Caco-2 (cell line): ENCODE measurements at regions not wholly inside any gene's neighbourhood (a gene's known extent, or its start where the extent isn't known, plus 50 kb on each side); places are given as distances from the start of the nearest gene placed in this dataset.

Experiments used
- BruUV-seq: library from RNA; stranded (reverse); fragments of 400-500 nt; replicated peaks from 2 replicates; lab custom pipeline; 2021; lab: Mats Ljungman, UMichigan
- CTCF ChIA-PET: fragments of 300-600 bp; sonication (Branson Sonifier 250); formaldehyde crosslinking; loops from one replicate; lab custom pipeline; 2022; ENCODE audit warnings: antibody characterized with exemption; lab: Charles Lee
- POLR2A ChIA-PET: fragments of 300-600 bp; sonication (Branson Sonifier 250); formaldehyde crosslinking; loops from one replicate; lab custom pipeline; 2022; ENCODE audit warnings: antibody characterized with exemption; lab: Charles Lee
- DNase-seq, 2 experiments: peaks; one replicate each; pipeline versions ENCODE4 v3.0.0 to v3.0.0-alpha.2; 2020 to 2022
- H3K27me3 ChIP-seq: replicated peaks from 2 replicates; pipeline ENCODE4 v1.6.0; 2011; ENCODE audit warnings: low read length; ENCODE audit not compliant: control insufficient read depth, insufficient read depth
- H3K36me3 ChIP-seq: 2 replicates; pipeline ENCODE4 v1.5.1; 2011; ENCODE audit warnings: low read length; ENCODE audit not compliant: control insufficient read depth, insufficient read depth
- H3K4me1 ChIP-seq: fragments of 250-450 bp; sonication (Bioruptor Pico); 2 replicates; pipeline ENCODE4 v1.5.1; 2020; ENCODE audit warnings: mild to moderate bottlenecking
- H3K4me3 ChIP-seq: 2 replicates; pipeline ENCODE4 v1.5.1; 2011; ENCODE audit warnings: low read depth, mild to moderate bottlenecking, control low read depth, low read length
- H3K9me3 ChIP-seq: fragments of 250-450 bp; sonication (Bioruptor Pico); 2 replicates; pipeline ENCODE4 v1.5.1; 2020; ENCODE audit warnings: mild to moderate bottlenecking, moderate library complexity
- H3K27ac Mint-ChIP-seq: one replicate; pipeline ENCODE4 v1.8.0; 2022; ENCODE audit warnings: mixed read lengths; ENCODE audit not compliant: unreplicated experiment
- H3K27me3 Mint-ChIP-seq: one replicate; pipeline ENCODE4 v1.8.0; 2022; ENCODE audit warnings: mixed read lengths; ENCODE audit not compliant: insufficient read depth, unreplicated experiment
- H3K36me3 Mint-ChIP-seq: one replicate; pipeline ENCODE4 v1.8.0; 2022; ENCODE audit warnings: mild to moderate bottlenecking, mixed read lengths; ENCODE audit not compliant: insufficient read depth, unreplicated experiment
- H3K4me1 Mint-ChIP-seq: one replicate; pipeline ENCODE4 v1.8.0; 2022; ENCODE audit warnings: low read depth, mixed read lengths; ENCODE audit not compliant: unreplicated experiment
- H3K4me3 Mint-ChIP-seq: one replicate; pipeline ENCODE4 v1.8.0; 2022; ENCODE audit warnings: mild to moderate bottlenecking, moderate library complexity, mixed read lengths; ENCODE audit not compliant: unreplicated experiment
- H3K9me3 Mint-ChIP-seq: one replicate; pipeline ENCODE4 v1.8.0; 2022; ENCODE audit warnings: mixed read lengths; ENCODE audit not compliant: unreplicated experiment
- CTCF ChIP-seq, 2 experiments: fragments of 200-600 bp in 1 of 2; IDR thresholded peaks; 1 replicate in 1 of 2; 2 replicates in 1 of 2; pipeline versions ENCODE4 v1.5.1 to v1.8.0; 2011 to 2022; ENCODE audit warnings: antibody characterized with exemption in 1 of 2, control low read depth in 1 of 2, inconsistent platforms in 1 of 2, low read depth in 1 of 2, low read length in 1 of 2, mild to moderate bottlenecking in 1 of 2, moderate library complexity in 1 of 2; ENCODE audit not compliant: insufficient read depth in 1 of 2, severe bottlenecking in 1 of 2, unreplicated experiment in 1 of 2
- intact Hi-C: fragments of 100-400 bp; cut with micrococcal nuclease; formaldehyde crosslinking; loops from one replicate; pipeline ENCODE4 v1.10.0; 2022; ENCODE audit not compliant: unreplicated experiment

- Mint-ChIP-seq H3K4me1 (no peaks in the 10 kb centered on the region), H3K27ac (no peak overlapping the region), H3K27me3 (peaks cover 4% of the 10 kb centered on the region), H3K36me3 (no peaks in the 10 kb centered on the region), H3K4me3 (no peak overlapping the region), H3K9me3 (peaks cover 19% of the 10 kb centered on the region)
- Histone ChIP-seq H3K9me3 (no peaks in the 10 kb centered on the region), H3K4me1 (no peaks in the 10 kb centered on the region), H3K27me3 (no peaks in the 10 kb centered on the region), H3K4me3 (no peak overlapping the region), H3K36me3 (no peaks in the 10 kb centered on the region)
- TF ChIP-seq CTCF (IDR thresholded peaks at IDR 0.05; ENCODE audit: insufficient read depth in 1 of 2, low read depth in 1 of 2, low read length in 1 of 2, severe bottlenecking in 1 of 2, unreplicated experiment in 1 of 2) = no peak
- ChIA-PET CTCF (no interaction called here), POLR2A (no interaction called here)
- no TSS peak for BruUV-seq
- intact Hi-C loops = no loop called here
- no peak for DNase-seq
Measured at GRCh38 chr7:109694149-109695071, 1124.7 kb downstream of the DNAJB9 start.

GRCh38 chr7:109695419-109695818 is 1125.7 kb downstream of the DNAJB9 start:
- H3K27me3 Mint-ChIP-seq = no peaks in the 10 kb centered on the region
- no peak for DNase-seq
- CTCF ChIA-PET = no interaction called here
- POLR2A ChIA-PET = no interaction called here
- TF ChIP-seq CTCF (IDR thresholded peaks at IDR 0.05; ENCODE audit: insufficient read depth in 1 of 2, low read depth in 1 of 2, low read length in 1 of 2, severe bottlenecking in 1 of 2, unreplicated experiment in 1 of 2) = no peak
- Histone ChIP-seq H3K27me3 (no peaks in the 10 kb centered on the region), H3K9me3 (no peaks in the 10 kb centered on the region), H3K4me3 (no peak overlapping the region), H3K4me1 (no peaks in the 10 kb centered on the region), H3K36me3 (no peaks in the 10 kb centered on the region)
- H3K4me1 Mint-ChIP-seq = no peaks in the 10 kb centered on the region
- intact Hi-C loops = no loop called here
- H3K9me3 Mint-ChIP-seq = peaks cover 10% of the 10 kb centered on the region
- no peak overlapping the region for H3K27ac Mint-ChIP-seq
- H3K36me3 Mint-ChIP-seq = no peaks in the 10 kb centered on the region
- no peak overlapping the region for H3K4me3 Mint-ChIP-seq
- BruUV-seq = no TSS peak

GRCh38 chr7:109696723-109697122 is 1127.0 kb downstream of the DNAJB9 start:
- Mint-ChIP-seq H3K36me3 (no peaks in the 10 kb centered on the region), H3K27ac (no peak overlapping the region), H3K4me1 (no peaks in the 10 kb centered on the region), H3K4me3 (no peak overlapping the region), H3K9me3 (peaks cover 5% of the 10 kb centered on the region), H3K27me3 (no peaks in the 10 kb centered on the region)
- intact Hi-C loops = no loop called here
- no peak for TF ChIP-seq CTCF (IDR thresholded peaks at IDR 0.05; ENCODE audit: insufficient read depth in 1 of 2, low read depth in 1 of 2, low read length in 1 of 2, severe bottlenecking in 1 of 2, unreplicated experiment in 1 of 2)
- H3K27me3 ChIP-seq = no peaks in the 10 kb centered on the region
- POLR2A ChIA-PET = no interaction called here
- CTCF ChIA-PET = no interaction called here
- no peak overlapping the region for H3K4me3 ChIP-seq
- no TSS peak for BruUV-seq
- no peaks in the 10 kb centered on the region for H3K9me3 ChIP-seq
- H3K36me3 ChIP-seq = no peaks in the 10 kb centered on the region
- H3K4me1 ChIP-seq = no peaks in the 10 kb centered on the region
- DNase-seq = no peak
